Activated CD4-positive, alpha-beta T cell treated with anti-CD3 and anti-CD28 coated beads for 36 hours (primary cell): ENCODE measurements at regions not wholly inside any gene's neighbourhood (a gene's known extent, or its start where the extent isn't known, plus 50 kb on each side); places are given as distances from the start of the nearest gene placed in this dataset.
"Not testable (repeated sequence)": the region's sequence is repeated elsewhere in the genome, so short reads cannot be mapped to it uniquely, and the experiment has no call there.

Experiments used
- ATAC-seq: fragments of 200-7000 bp; cut with Tn5 transposase; one replicate; pipeline ENCODE4 v1.10.0; 2021; ENCODE audit warnings: mild to moderate bottlenecking, moderate library complexity
- CTCF ChIA-PET: fragments of 350-600 bp; sonication (Branson Sonifier 250); formaldehyde crosslinking; loops from one replicate; lab custom pipeline; 2021; ENCODE audit warnings: antibody characterized with exemption; lab: Charles Lee
- POLR2A ChIA-PET: fragments of 350-600 bp; sonication (Branson Sonifier 250); formaldehyde crosslinking; loops from one replicate; lab custom pipeline; 2021; ENCODE audit warnings: antibody characterized with exemption, inconsistent platforms; lab: Charles Lee
- DNase-seq: peaks from one replicate; pipeline ENCODE4 v3.0.0-alpha.2; 2020
- H3K27ac Mint-ChIP-seq: one replicate; pipeline ENCODE4 v1.8.0; 2021; ENCODE audit warnings: mixed read lengths
- H3K27me3 Mint-ChIP-seq: one replicate; pipeline ENCODE4 v1.8.0; 2021; ENCODE audit warnings: mixed read lengths
- H3K36me3 Mint-ChIP-seq: one replicate; pipeline ENCODE4 v1.8.0; 2021; ENCODE audit warnings: low read depth, mixed read lengths
- H3K4me1 Mint-ChIP-seq: one replicate; pipeline ENCODE4 v1.8.0; 2021; ENCODE audit warnings: mixed read lengths
- H3K4me3 Mint-ChIP-seq: one replicate; pipeline ENCODE4 v1.8.0; 2021; ENCODE audit warnings: mild to moderate bottlenecking, moderate library complexity, mixed read lengths
- H3K9me3 Mint-ChIP-seq: one replicate; pipeline ENCODE4 v1.8.0; 2021; ENCODE audit warnings: low read depth, mixed read lengths
- intact Hi-C, 2 experiments: fragments of 100-400 bp; cut with DNase I in 1 of 2; cut with micrococcal nuclease in 1 of 2; formaldehyde crosslinking; loops; one replicate each; pipeline versions ENCODE4 v1.14.2 to v1.15.1; 2022 to 2024; cut with DNase I, micrococcal nuclease

DNA sequence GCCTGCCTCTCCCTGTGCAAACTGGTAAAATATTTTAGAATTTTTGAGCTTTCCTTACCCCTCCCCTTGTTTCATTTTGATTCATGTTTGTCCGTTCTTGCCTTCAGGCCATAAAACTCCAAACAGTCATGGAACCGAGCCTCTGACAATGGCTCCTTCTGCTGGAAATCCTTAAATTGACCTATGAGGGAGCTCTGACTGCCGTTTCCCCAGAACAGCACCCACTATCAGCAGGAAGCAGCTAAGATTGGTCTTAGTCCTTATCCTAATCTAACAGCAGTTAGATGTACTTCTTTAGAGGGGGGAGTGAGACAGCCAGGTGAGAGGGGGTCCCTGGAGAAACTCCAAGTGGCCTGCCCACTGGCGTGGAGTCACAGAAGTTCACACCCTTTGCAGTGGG lies 106.7 kb downstream of the FAM174A start:
- DNase-seq (no peak), ATAC-seq (no peak)
- no peaks in the 10 kb centered on the region for H3K27me3 Mint-ChIP-seq
- CTCF ChIA-PET, result no interaction called here
- H3K9me3 Mint-ChIP-seq, result no peaks in the 10 kb centered on the region
- intact Hi-C loops, result no loop called here
- H3K27ac Mint-ChIP-seq, result no peak overlapping the region
- no peaks in the 10 kb centered on the region for H3K36me3 Mint-ChIP-seq
- no peak overlapping the region for H3K4me3 Mint-ChIP-seq
- POLR2A ChIA-PET, result interaction anchor here (0.7 kb wide), 1 partner anchor 20 kb away, joined by 3 read pairs; no protein-coding TSS in a partner anchor
- H3K4me1 Mint-ChIP-seq, result no peaks in the 10 kb centered on the region

DNA sequence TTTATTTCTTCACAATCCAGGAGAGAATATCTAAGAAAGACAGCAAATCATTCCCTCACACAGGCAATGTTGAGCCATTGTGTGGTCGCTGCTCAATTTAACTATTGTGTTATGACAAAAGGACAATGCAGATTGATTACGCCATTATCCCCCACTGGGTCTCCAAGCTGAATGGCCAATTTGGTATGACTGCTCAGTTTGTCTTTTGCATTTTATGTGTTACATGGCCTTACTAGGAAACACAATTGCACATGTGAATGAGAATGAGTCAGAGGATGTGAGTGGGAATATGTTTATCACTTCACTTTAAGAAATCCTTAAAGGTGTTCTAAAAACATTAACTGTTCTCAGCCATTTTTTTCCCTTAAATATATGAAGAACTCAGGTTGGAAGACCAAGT lies 108.3 kb downstream of the FAM174A start:
- H3K4me1 Mint-ChIP-seq, result peaks cover 5% of the 10 kb centered on the region
- no peak overlapping the region for H3K4me3 Mint-ChIP-seq
- H3K9me3 Mint-ChIP-seq, result no peaks in the 10 kb centered on the region
- H3K36me3 Mint-ChIP-seq, result no peaks in the 10 kb centered on the region
- no peak overlapping the region for H3K27ac Mint-ChIP-seq
- ChIA-PET CTCF (interaction anchor here (0.8 kb wide), 1 partner anchor 11 kb away, joined by 3 read pairs; no protein-coding TSS in a partner anchor), POLR2A (interaction anchor here (0.7 kb wide), 1 partner anchor 1048 kb away, joined by 3 read pairs; no protein-coding TSS in a partner anchor)
- intact Hi-C loops, result no loop called here
- H3K27me3 Mint-ChIP-seq, result no peaks in the 10 kb centered on the region
- DNase-seq (no peak), ATAC-seq (no peak)

DNA sequence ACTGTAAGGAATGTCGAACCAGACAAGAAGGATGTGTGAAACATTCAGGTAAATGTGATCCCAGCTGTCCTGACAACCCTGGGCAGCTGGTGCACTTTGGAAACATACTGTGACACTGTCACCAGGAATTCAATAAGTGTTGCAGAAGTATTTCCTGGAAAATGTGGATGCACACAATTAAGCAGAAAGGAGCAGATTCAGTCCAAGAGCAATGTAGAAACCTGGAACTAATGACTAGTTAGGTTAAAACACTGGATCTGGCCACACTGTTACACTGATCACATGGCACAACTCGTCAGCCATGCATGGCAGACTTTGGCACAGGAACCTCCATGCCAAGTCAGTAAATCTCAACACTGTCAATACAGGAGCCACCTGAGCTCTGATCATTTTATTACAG lies 109.0 kb downstream of the FAM174A start:
- H3K36me3 Mint-ChIP-seq, result no peaks in the 10 kb centered on the region
- H3K27ac Mint-ChIP-seq, result no peak overlapping the region
- no peak overlapping the region for H3K4me3 Mint-ChIP-seq
- no peaks in the 10 kb centered on the region for H3K9me3 Mint-ChIP-seq
- H3K4me1 Mint-ChIP-seq, result peaks cover 5% of the 10 kb centered on the region
- DNase-seq (no peak), ATAC-seq (no peak)
- ChIA-PET CTCF (interaction anchor here (0.8 kb wide), 1 partner anchor 12 kb away, joined by 3 read pairs; no protein-coding TSS in a partner anchor), POLR2A (no interaction called here)
- no peaks in the 10 kb centered on the region for H3K27me3 Mint-ChIP-seq
- intact Hi-C loops, result no loop called here

DNA sequence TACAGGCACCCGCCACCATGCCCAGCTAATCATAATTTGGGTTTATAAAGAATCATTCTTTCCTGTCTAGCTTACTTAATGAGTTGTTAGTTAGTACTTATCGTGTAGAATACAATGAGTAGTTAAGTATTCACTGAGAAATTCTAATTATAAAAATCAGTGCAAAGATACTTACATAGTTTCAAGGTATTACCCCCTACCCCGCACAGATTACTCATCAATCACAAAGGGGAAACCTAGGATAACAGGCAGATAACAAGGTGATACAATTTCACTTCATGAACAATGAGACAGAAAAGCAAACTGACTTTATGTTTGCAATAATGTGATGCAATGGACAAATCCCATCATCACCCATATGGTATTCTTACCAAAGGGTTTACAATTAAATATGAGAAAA lies 109.6 kb downstream of the FAM174A start:
- Mint-ChIP-seq H3K27ac (no peak overlapping the region), H3K27me3 (no peaks in the 10 kb centered on the region), H3K36me3 (no peaks in the 10 kb centered on the region), H3K4me1 (peaks cover 5% of the 10 kb centered on the region), H3K4me3 (no peak overlapping the region), H3K9me3 (no peaks in the 10 kb centered on the region)
- DNase-seq, result no peak
- ChIA-PET CTCF (no interaction called here), POLR2A (no interaction called here)
- intact Hi-C loops, result no loop called here
- no peak for ATAC-seq

DNA sequence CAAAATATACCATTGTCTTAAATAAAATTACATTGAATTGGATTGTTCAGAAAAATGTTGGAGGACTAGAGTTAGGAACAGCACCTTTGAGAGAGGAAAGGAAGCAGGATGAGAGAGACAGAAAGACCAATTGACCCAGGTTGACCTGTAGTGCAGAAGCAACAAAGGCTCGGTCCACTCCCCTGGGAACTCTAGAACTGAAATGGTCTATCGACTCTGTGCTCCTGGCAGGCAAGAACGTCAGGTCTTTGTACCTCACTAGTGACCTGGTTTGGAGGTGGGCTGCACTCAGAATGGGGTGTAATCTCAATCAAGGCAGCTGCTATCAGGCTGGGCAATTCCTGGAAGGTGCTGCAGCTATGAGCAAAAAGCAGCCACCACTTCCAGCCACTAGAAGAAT lies 110.8 kb downstream of the FAM174A start:
- ATAC-seq, result no peak
- H3K27ac Mint-ChIP-seq, result no peak overlapping the region
- no peaks in the 10 kb centered on the region for H3K9me3 Mint-ChIP-seq
- H3K4me3 Mint-ChIP-seq, result no peak overlapping the region
- CTCF ChIA-PET, result interaction anchor here (0.6 kb wide), 1 partner anchor 351 kb away, joined by 3 read pairs; no protein-coding TSS in a partner anchor
- H3K36me3 Mint-ChIP-seq, result no peaks in the 10 kb centered on the region
- DNase-seq, result no peak
- POLR2A ChIA-PET, result no interaction called here
- H3K27me3 Mint-ChIP-seq, result peaks cover 2% of the 10 kb centered on the region
- peaks cover 5% of the 10 kb centered on the region for H3K4me1 Mint-ChIP-seq
- intact Hi-C loops, result no loop called here

DNA sequence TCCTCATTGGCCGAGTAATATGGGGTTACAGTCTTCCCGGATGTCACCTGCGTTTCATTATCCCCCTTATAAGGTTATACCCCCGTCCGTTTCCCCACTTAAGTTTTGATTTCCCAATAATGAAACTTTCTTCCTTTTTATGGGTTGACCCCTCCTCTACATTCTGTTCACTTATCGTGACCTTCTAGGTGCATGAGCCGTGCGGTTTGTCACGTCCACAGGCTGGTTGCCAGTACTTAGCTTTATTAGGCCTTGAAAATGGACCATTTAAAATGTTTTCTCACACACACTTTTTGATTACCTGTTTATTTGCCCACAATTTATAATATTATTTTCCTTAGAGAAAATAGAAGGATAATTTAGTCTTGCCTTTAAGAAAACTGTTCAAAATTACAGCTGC lies 111.5 kb downstream of the FAM174A start:
- ATAC-seq (no peak), DNase-seq (no peak)
- Mint-ChIP-seq H3K4me1 (peaks cover 5% of the 10 kb centered on the region), H3K36me3 (no peaks in the 10 kb centered on the region), H3K4me3 (no peak overlapping the region), H3K9me3 (no peaks in the 10 kb centered on the region), H3K27me3 (peaks cover 2% of the 10 kb centered on the region), H3K27ac (no peak overlapping the region)
- POLR2A ChIA-PET, result no interaction called here
- CTCF ChIA-PET, result no interaction called here
- intact Hi-C loops, result no loop called here

DNA sequence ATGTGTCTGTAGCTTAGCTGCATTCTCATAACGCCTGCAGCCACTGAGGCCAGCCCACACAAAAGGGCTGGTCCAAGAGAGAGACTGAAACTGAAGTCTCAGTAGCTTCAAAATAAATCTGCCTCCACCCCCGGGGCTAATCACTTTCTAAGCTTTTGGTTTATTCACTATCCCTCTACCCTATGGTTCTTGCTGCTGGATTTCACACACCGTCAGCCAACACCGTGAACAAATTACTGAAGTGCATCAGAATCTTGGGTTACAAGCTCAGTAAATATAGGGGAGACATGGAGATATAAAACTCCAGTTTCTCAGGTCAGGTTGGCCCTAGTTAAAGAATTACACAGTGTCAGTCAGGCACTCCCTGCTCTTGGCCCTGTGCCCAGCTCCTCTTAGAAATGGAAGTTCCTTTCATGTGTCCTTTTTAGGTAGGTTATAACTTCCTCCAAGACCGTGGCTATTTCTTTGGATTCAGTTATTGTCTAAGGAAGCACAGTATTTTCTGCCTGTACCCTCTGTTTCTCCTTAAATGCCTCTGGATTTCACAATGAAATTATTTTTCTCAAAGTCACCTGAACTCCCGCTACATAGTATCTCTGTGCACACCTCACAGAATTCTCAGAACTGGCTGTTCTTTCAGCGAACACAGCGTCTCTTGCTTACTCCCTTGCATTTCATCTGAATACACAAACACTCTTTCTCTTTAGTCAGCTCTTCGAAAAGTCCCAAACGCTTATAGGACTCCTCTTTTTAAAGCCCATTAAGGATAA lies 112.5 kb downstream of the FAM174A start:
- POLR2A ChIA-PET, result no interaction called here
- CTCF ChIA-PET, result no interaction called here
- no peak overlapping the region for H3K27ac Mint-ChIP-seq
- H3K9me3 Mint-ChIP-seq, result no peaks in the 10 kb centered on the region
- no peak overlapping the region for H3K4me3 Mint-ChIP-seq
- H3K4me1 Mint-ChIP-seq, result peaks cover 5% of the 10 kb centered on the region
- ATAC-seq (no peak), DNase-seq (peak; percentile 11)
- peaks cover 2% of the 10 kb centered on the region for H3K27me3 Mint-ChIP-seq
- intact Hi-C loops, result no loop called here
- no peaks in the 10 kb centered on the region for H3K36me3 Mint-ChIP-seq

DNA sequence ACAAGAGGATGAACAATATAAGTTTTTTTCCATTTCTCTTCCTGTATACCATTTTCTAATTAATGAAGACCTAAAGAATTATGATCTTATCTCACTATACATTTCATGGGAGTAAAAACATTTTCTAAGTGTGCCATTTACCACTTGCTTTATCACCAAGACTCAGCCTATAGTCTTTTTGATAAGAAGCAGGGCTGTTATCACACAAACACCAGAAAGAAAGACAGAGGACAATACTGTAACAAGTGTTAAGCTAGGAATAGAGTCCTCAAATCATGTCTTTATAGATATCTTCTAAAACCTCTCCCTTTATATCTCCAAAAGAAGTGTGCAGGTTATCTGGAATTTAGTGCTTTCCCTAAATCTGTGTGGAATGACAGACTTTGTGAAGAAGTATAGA lies 119.7 kb downstream of the FAM174A start:
- Mint-ChIP-seq H3K9me3 (no peaks in the 10 kb centered on the region), H3K4me1 (peaks cover 3% of the 10 kb centered on the region), H3K36me3 (no peaks in the 10 kb centered on the region), H3K27me3 (peaks cover 2% of the 10 kb centered on the region), H3K27ac (no peak overlapping the region), H3K4me3 (no peak overlapping the region)
- ChIA-PET CTCF (interaction anchor here (0.7 kb wide), 1 partner anchor 274 kb away, joined by 3 read pairs; no protein-coding TSS in a partner anchor), POLR2A (no interaction called here)
- no peak for DNase-seq
- no peak for ATAC-seq
- intact Hi-C loops, result no loop called here

DNA sequence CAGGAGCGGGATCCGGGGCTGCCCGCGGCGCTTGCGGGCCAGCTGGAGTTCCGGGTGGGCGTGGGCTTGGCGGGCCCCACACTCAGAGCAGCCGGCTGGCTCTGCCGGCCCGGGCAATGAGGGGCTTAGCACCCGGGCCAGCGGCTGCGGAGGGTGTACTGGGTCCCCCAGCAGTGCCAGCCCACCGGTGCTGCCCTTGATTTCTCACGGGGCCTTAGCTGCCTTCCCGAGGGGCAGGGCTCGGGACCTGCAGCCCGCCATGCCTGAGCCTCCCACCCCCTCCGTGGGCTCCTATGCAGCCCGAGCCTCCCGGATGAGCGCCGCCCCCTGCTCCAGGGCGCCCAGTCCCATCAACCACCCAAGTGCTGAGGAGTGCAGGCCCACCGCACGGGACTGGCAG lies 121.6 kb downstream of the FAM174A start:
- intact Hi-C loops, H3K27ac Mint-ChIP-seq, DNase-seq, H3K4me1 Mint-ChIP-seq, H3K27me3 Mint-ChIP-seq, H3K9me3 Mint-ChIP-seq, H3K36me3 Mint-ChIP-seq, POLR2A ChIA-PET, ATAC-seq, H3K4me3 Mint-ChIP-seq: not testable (repeated sequence)
- CTCF ChIA-PET, result interaction anchor here (0.6 kb wide), 1 partner anchor 1168 kb away, joined by 3 read pairs; no protein-coding TSS in a partner anchor

DNA sequence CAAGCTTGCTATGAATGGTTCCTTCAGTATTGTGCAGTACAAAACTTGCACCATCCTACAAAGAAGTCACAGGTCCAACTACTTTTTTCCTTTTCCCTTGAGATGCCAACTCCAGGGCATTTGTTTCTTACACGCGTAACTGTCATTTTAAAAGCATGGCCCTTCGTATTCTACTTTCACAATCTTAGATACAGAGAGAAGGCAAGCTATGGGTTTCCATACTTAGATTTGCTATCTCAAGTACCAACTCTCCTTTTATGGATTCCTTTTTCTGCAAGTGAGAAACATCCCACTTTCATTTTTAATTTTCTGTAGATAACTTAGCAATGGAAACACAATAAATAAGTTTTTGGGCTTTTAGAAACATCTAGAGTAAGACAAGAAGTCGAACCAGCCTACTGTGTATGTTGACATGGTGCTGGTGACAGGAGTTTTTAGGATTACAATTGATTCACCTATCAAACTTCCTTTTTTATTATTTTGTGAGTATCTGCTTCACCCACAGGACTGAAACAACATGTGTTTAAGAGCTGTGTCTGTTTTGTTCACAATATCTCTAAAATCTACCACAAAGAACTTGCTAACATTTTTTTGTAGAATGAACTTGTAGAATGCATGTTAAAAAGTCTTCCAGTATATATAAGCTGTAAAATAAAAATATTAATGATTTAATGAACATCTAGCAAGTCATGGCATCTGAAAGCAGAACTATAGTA lies 124.1 kb downstream of the FAM174A start:
- H3K27me3 Mint-ChIP-seq, result no peaks in the 10 kb centered on the region
- ChIA-PET POLR2A (no interaction called here), CTCF (no interaction called here)
- H3K4me1 Mint-ChIP-seq, result peaks cover 3% of the 10 kb centered on the region
- no peaks in the 10 kb centered on the region for H3K36me3 Mint-ChIP-seq
- no peaks in the 10 kb centered on the region for H3K9me3 Mint-ChIP-seq
- no peak for DNase-seq
- H3K4me3 Mint-ChIP-seq, result no peak overlapping the region
- intact Hi-C loops, result no loop called here
- ATAC-seq, result no peak
- H3K27ac Mint-ChIP-seq, result no peak overlapping the region

DNA sequence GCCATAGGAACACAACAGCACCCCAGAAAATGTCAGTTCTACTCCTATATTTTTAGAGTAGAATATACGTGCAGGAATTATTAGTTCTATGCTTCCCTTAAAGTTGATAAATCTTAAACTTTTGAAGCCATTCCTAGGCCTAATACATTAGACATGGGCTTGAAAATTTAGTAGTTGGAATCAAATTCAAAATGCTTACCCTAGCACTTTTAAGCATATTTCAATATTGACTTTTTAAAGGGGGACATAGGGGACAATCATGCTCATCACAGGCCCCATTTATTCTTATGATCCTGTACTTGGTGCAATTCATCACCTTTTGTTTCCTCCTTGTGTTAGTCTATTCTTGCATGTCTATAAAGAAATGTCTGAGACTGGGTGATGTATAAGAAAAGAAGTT lies 129.0 kb downstream of the FAM174A start:
- ChIA-PET POLR2A (no interaction called here), CTCF (no interaction called here)
- no peaks in the 10 kb centered on the region for H3K27me3 Mint-ChIP-seq
- H3K27ac Mint-ChIP-seq, result no peak overlapping the region
- ATAC-seq, result no peak
- H3K4me1 Mint-ChIP-seq, result peaks cover 10% of the 10 kb centered on the region
- no peaks in the 10 kb centered on the region for H3K36me3 Mint-ChIP-seq
- H3K9me3 Mint-ChIP-seq, result peaks cover 3% of the 10 kb centered on the region
- intact Hi-C loops, result no loop called here
- no peak overlapping the region for H3K4me3 Mint-ChIP-seq
- no peak for DNase-seq
